Thyroid gland (tissue), 4 donors: ENCODE measurements at regions not wholly inside any gene's neighbourhood (a gene's known extent, or its start where the extent isn't known, plus 50 kb on each side); places are given as distances from the start of the nearest gene placed in this dataset.

Source experiments
- CTCF ChIP-seq, 6 experiments: fragments of 200-600 bp in 3 of 6; fragments of 450-650 bp in 3 of 6; sonication (generic) in 3 of 6; IDR thresholded peaks; one replicate each; pipeline ENCODE4 v1.5.1; 2016 to 2019; ENCODE audit warnings: antibody characterized with exemption in 6 of 6, mild to moderate bottlenecking in 2 of 6, inconsistent platforms in 1 of 6, moderate library complexity in 1 of 6
- POLR2A ChIP-seq, 2 donors: fragments of 450-650 bp; IDR thresholded peaks; one replicate each; pipeline ENCODE4 v1.6.1; 2017; ENCODE audit warnings: antibody characterized with exemption in 2 of 2, mild to moderate bottlenecking in 2 of 2, moderate library complexity in 1 of 2

- TF ChIP-seq CTCF (IDR thresholded peaks at IDR 0.05) (no peak), POLR2A (IDR thresholded peaks at IDR 0.05) (no peak)
Observed at GRCh38 chr3:30963223-30963722, 68.8 kb upstream of the GADL1 start.
